ENCODE measurements at regions not wholly inside any gene's neighbourhood (a gene's known extent, or its start where the extent isn't known, plus 50 kb on each side); places are given as distances from the start of the nearest gene placed in this dataset.
"Not testable (repeated sequence)": the region's sequence is repeated elsewhere in the genome, so short reads cannot be mapped to it uniquely, and the experiment has no call there.

GRCh38 chr1:223936592-223936991 is 90.8 kb upstream of the TP53BP2 start:
- H4K91ac ChIP-seq (ENCODE audit: low read length); H3K4me1 ChIP-seq (ENCODE audit: control insufficient read depth, insufficient read depth, low read depth, low read length); H2BK5ac ChIP-seq (ENCODE audit: low read depth, low read length, poor library complexity, severe bottlenecking); H3K9me3 ChIP-seq (ENCODE audit: control insufficient read depth, low read length); H2BK120ac ChIP-seq (ENCODE audit: low read depth, low read length); H3K4me3 ChIP-seq (ENCODE audit: insufficient read depth in 1 of 2, low read depth in 1 of 2, low read length in 2 of 2); H3K14ac ChIP-seq (ENCODE audit: low read length in 2 of 2); H2AFZ ChIP-seq (ENCODE audit: low read depth, low read length); H3K18ac ChIP-seq (ENCODE audit: low read depth in 1 of 2, low read length in 2 of 2); H3K79me1 ChIP-seq (replicated peaks; ENCODE audit: low read length, poor library complexity, severe bottlenecking); H2BK15ac ChIP-seq (ENCODE audit: low read depth, poor library complexity, severe bottlenecking); H3K9ac ChIP-seq (ENCODE audit: low read length); H2AK5ac ChIP-seq (ENCODE audit: low read length, severe bottlenecking); DNase-seq; H3K36me3 ChIP-seq (ENCODE audit: control insufficient read depth in 1 of 2, insufficient read depth in 2 of 2, low read depth in 1 of 2, low read length in 2 of 2); H3K4me2 ChIP-seq (ENCODE audit: low read length, poor library complexity, severe bottlenecking); H3K27ac ChIP-seq (ENCODE audit: low read length, poor library complexity, severe bottlenecking); H3K4ac ChIP-seq (ENCODE audit: low read depth in 1 of 2, low read length in 2 of 2); H2BK12ac ChIP-seq (ENCODE audit: low read length in 2 of 2); H3K23ac ChIP-seq (ENCODE audit: low read length in 2 of 2); H3K27me3 ChIP-seq (ENCODE audit: control insufficient read depth in 1 of 2, insufficient read depth in 1 of 2, low read length in 2 of 2); H4K8ac ChIP-seq (ENCODE audit: low read length): not testable (repeated sequence)
- no CpG with 5 or more reads among the region's 2 CpGs for WGBS

GRCh38 chr1:223931476-223931875 is 85.7 kb upstream of the TP53BP2 start:
- not testable (repeated sequence) for H4K8ac ChIP-seq (ENCODE audit: low read length); H3K4me2 ChIP-seq (ENCODE audit: low read length, poor library complexity, severe bottlenecking); H2BK120ac ChIP-seq (ENCODE audit: low read depth, low read length); H2BK5ac ChIP-seq (ENCODE audit: low read depth, low read length, poor library complexity, severe bottlenecking); H3K14ac ChIP-seq (ENCODE audit: low read length in 2 of 2); H3K9me3 ChIP-seq (ENCODE audit: control insufficient read depth, low read length); H3K79me1 ChIP-seq (replicated peaks; ENCODE audit: low read length, poor library complexity, severe bottlenecking); H3K18ac ChIP-seq (ENCODE audit: low read depth in 1 of 2, low read length in 2 of 2); H2AFZ ChIP-seq (ENCODE audit: low read depth, low read length); H3K27ac ChIP-seq (ENCODE audit: low read length, poor library complexity, severe bottlenecking); H3K9ac ChIP-seq (ENCODE audit: low read length); H2BK15ac ChIP-seq (ENCODE audit: low read depth, poor library complexity, severe bottlenecking); H3K36me3 ChIP-seq (ENCODE audit: control insufficient read depth in 1 of 2, insufficient read depth in 2 of 2, low read depth in 1 of 2, low read length in 2 of 2); H2AK5ac ChIP-seq (ENCODE audit: low read length, severe bottlenecking); H4K91ac ChIP-seq (ENCODE audit: low read length); H3K4me3 ChIP-seq (ENCODE audit: insufficient read depth in 1 of 2, low read depth in 1 of 2, low read length in 2 of 2); DNase-seq; H3K23ac ChIP-seq (ENCODE audit: low read length in 2 of 2); H3K27me3 ChIP-seq (ENCODE audit: control insufficient read depth in 1 of 2, insufficient read depth in 1 of 2, low read length in 2 of 2); H3K4ac ChIP-seq (ENCODE audit: low read depth in 1 of 2, low read length in 2 of 2); H3K4me1 ChIP-seq (ENCODE audit: control insufficient read depth, insufficient read depth, low read depth, low read length); H2BK12ac ChIP-seq (ENCODE audit: low read length in 2 of 2)
- WGBS: 0% methylated on average over 1 of the region's 1 CpG

GRCh38 chr1:223920805-223921204 is 75.1 kb upstream of the TP53BP2 start:
- not testable (repeated sequence) for H2BK15ac ChIP-seq (ENCODE audit: low read depth, poor library complexity, severe bottlenecking); H3K4ac ChIP-seq (ENCODE audit: low read depth in 1 of 2, low read length in 2 of 2); H2AFZ ChIP-seq (ENCODE audit: low read depth, low read length); H3K36me3 ChIP-seq (ENCODE audit: control insufficient read depth in 1 of 2, insufficient read depth in 2 of 2, low read depth in 1 of 2, low read length in 2 of 2); H4K91ac ChIP-seq (ENCODE audit: low read length); H3K9me3 ChIP-seq (ENCODE audit: control insufficient read depth, low read length); H3K27me3 ChIP-seq (ENCODE audit: control insufficient read depth in 1 of 2, insufficient read depth in 1 of 2, low read length in 2 of 2); H2AK5ac ChIP-seq (ENCODE audit: low read length, severe bottlenecking); H3K4me3 ChIP-seq (ENCODE audit: insufficient read depth in 1 of 2, low read depth in 1 of 2, low read length in 2 of 2); H3K4me1 ChIP-seq (ENCODE audit: control insufficient read depth, insufficient read depth, low read depth, low read length); H3K18ac ChIP-seq (ENCODE audit: low read depth in 1 of 2, low read length in 2 of 2); H3K14ac ChIP-seq (ENCODE audit: low read length in 2 of 2); H3K23ac ChIP-seq (ENCODE audit: low read length in 2 of 2); H2BK120ac ChIP-seq (ENCODE audit: low read depth, low read length); H3K4me2 ChIP-seq (ENCODE audit: low read length, poor library complexity, severe bottlenecking); H2BK5ac ChIP-seq (ENCODE audit: low read depth, low read length, poor library complexity, severe bottlenecking); H3K27ac ChIP-seq (ENCODE audit: low read length, poor library complexity, severe bottlenecking); H4K8ac ChIP-seq (ENCODE audit: low read length); H2BK12ac ChIP-seq (ENCODE audit: low read length in 2 of 2); DNase-seq; H3K9ac ChIP-seq (ENCODE audit: low read length); H3K79me1 ChIP-seq (replicated peaks; ENCODE audit: low read length, poor library complexity, severe bottlenecking)
- WGBS: no CpG with 5 or more reads among the region's 4 CpGs

GRCh38 chr1:223915476-223915875 is 69.7 kb upstream of the TP53BP2 start:
- H2BK5ac ChIP-seq (ENCODE audit: low read depth, low read length, poor library complexity, severe bottlenecking); H4K8ac ChIP-seq (ENCODE audit: low read length); H3K27me3 ChIP-seq (ENCODE audit: control insufficient read depth in 1 of 2, insufficient read depth in 1 of 2, low read length in 2 of 2); H3K4me3 ChIP-seq (ENCODE audit: insufficient read depth in 1 of 2, low read depth in 1 of 2, low read length in 2 of 2); H3K23ac ChIP-seq (ENCODE audit: low read length in 2 of 2); H2AFZ ChIP-seq (ENCODE audit: low read depth, low read length); DNase-seq; H2AK5ac ChIP-seq (ENCODE audit: low read length, severe bottlenecking); H2BK15ac ChIP-seq (ENCODE audit: low read depth, poor library complexity, severe bottlenecking); H3K9ac ChIP-seq (ENCODE audit: low read length); H4K91ac ChIP-seq (ENCODE audit: low read length); H2BK120ac ChIP-seq (ENCODE audit: low read depth, low read length); H3K9me3 ChIP-seq (ENCODE audit: control insufficient read depth, low read length); H3K4ac ChIP-seq (ENCODE audit: low read depth in 1 of 2, low read length in 2 of 2); H2BK12ac ChIP-seq (ENCODE audit: low read length in 2 of 2); H3K18ac ChIP-seq (ENCODE audit: low read depth in 1 of 2, low read length in 2 of 2); H3K36me3 ChIP-seq (ENCODE audit: control insufficient read depth in 1 of 2, insufficient read depth in 2 of 2, low read depth in 1 of 2, low read length in 2 of 2); H3K14ac ChIP-seq (ENCODE audit: low read length in 2 of 2); H3K79me1 ChIP-seq (replicated peaks; ENCODE audit: low read length, poor library complexity, severe bottlenecking); H3K27ac ChIP-seq (ENCODE audit: low read length, poor library complexity, severe bottlenecking); H3K4me1 ChIP-seq (ENCODE audit: control insufficient read depth, insufficient read depth, low read depth, low read length); H3K4me2 ChIP-seq (ENCODE audit: low read length, poor library complexity, severe bottlenecking): not testable (repeated sequence)
- no CpG with 5 or more reads among the region's 2 CpGs for WGBS

All from mesenchymal stem cell (in vitro differentiated cells and primary cell).